ENCODE measurements at regions not wholly inside any gene's neighbourhood (a gene's known extent, or its start where the extent isn't known, plus 50 kb on each side); places are given as distances from the start of the nearest gene placed in this dataset.

DNA sequence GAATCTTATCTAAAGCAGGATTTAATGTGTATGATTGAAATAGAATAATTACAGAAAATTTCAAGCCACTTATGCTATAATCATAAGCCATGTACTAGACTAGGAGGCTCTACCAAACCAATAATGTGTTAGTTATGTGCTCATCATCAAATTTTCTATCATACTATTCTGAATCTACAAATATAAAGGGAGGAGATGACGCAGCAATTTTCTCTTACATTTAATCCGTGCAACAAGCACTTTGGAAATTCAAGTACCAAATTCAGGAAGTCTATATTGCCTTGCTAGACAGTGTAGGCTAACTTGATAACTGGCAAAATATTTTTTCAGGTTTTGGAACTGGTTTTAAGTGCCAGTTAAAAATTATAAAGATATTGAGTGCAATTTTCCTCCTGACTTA lies 283.5 kb downstream of the C4orf33 start:
- ChIA-PET POLR2A (ENCODE audit: low non-redundant PET) (no interaction called here), CTCF (no interaction called here)
- TF ChIP-seq, protein P1, sequence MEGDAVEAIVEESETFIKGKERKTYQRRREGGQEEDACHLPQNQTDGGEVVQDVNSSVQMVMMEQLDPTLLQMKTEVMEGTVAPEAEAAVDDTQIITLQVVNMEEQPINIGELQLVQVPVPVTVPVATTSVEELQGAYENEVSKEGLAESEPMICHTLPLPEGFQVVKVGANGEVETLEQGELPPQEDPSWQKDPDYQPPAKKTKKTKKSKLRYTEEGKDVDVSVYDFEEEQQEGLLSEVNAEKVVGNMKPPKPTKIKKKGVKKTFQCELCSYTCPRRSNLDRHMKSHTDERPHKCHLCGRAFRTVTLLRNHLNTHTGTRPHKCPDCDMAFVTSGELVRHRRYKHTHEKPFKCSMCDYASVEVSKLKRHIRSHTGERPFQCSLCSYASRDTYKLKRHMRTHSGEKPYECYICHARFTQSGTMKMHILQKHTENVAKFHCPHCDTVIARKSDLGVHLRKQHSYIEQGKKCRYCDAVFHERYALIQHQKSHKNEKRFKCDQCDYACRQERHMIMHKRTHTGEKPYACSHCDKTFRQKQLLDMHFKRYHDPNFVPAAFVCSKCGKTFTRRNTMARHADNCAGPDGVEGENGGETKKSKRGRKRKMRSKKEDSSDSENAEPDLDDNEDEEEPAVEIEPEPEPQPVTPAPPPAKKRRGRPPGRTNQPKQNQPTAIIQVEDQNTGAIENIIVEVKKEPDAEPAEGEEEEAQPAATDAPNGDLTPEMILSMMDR (conservative IDR thresholded peaks at IDR 0.05; ENCODE audit: low read depth, low read length): no peak
- no peak overlapping the region for H3K27ac ChIP-seq (ENCODE audit: low read depth, low read length, poor library complexity, severe bottlenecking)
- no peaks in the 10 kb centered on the region for H3K36me3 ChIP-seq (ENCODE audit: insufficient read depth, low read length, poor library complexity, severe bottlenecking)
- no peaks in the 10 kb centered on the region for H3K9me3 ChIP-seq (ENCODE audit: low read depth, low read length, poor library complexity, severe bottlenecking)
- intact Hi-C loops (cut with micrococcal nuclease; ENCODE audit: unreplicated experiment): no loop called here
- BruUV-seq (replicated peaks): no TSS peak
- H3K4me3 ChIP-seq (ENCODE audit: low read depth, low read length, poor library complexity, severe bottlenecking): no peak overlapping the region
- no peak for DNase-seq (ENCODE audit: low spot score)
- H3K27me3 ChIP-seq (replicated peaks; ENCODE audit: insufficient read depth, low read depth, low read length, poor library complexity): no peaks in the 10 kb centered on the region
- H3K4me1 ChIP-seq (ENCODE audit: insufficient read depth, low read length, poor library complexity, severe bottlenecking): no peaks in the 10 kb centered on the region

- ChIA-PET POLR2A (ENCODE audit: low non-redundant PET) (no interaction called here), CTCF (no interaction called here)
- no peak overlapping the region for H3K27ac ChIP-seq (ENCODE audit: low read depth, low read length, poor library complexity, severe bottlenecking)
- BruUV-seq (replicated peaks): no TSS peak
- TF ChIP-seq EZH2 (IDR thresholded peaks at IDR 0.05; ENCODE audit: borderline replicate concordance, low read depth, low read length, poor library complexity, severe bottlenecking): no peak
- TF ChIP-seq, protein P1 (conservative IDR thresholded peaks at IDR 0.05; ENCODE audit: low read depth, low read length): no peak
- no peak for DNase-seq (ENCODE audit: low spot score)
- H3K4me1 ChIP-seq (ENCODE audit: insufficient read depth, low read length, poor library complexity, severe bottlenecking): no peaks in the 10 kb centered on the region
- no peaks in the 10 kb centered on the region for H3K9me3 ChIP-seq (ENCODE audit: low read depth, low read length, poor library complexity, severe bottlenecking)
- intact Hi-C loops (cut with micrococcal nuclease; ENCODE audit: unreplicated experiment): no loop called here
- no peaks in the 10 kb centered on the region for H3K27me3 ChIP-seq (replicated peaks; ENCODE audit: insufficient read depth, low read depth, low read length, poor library complexity)
- no peaks in the 10 kb centered on the region for H3K36me3 ChIP-seq (ENCODE audit: insufficient read depth, low read length, poor library complexity, severe bottlenecking)
- H3K4me3 ChIP-seq (ENCODE audit: low read depth, low read length, poor library complexity, severe bottlenecking): no peak overlapping the region
These were observed 289.0 kb downstream of the C4orf33 start for GRCh38 chr4:129384974-129385373.

DNA sequence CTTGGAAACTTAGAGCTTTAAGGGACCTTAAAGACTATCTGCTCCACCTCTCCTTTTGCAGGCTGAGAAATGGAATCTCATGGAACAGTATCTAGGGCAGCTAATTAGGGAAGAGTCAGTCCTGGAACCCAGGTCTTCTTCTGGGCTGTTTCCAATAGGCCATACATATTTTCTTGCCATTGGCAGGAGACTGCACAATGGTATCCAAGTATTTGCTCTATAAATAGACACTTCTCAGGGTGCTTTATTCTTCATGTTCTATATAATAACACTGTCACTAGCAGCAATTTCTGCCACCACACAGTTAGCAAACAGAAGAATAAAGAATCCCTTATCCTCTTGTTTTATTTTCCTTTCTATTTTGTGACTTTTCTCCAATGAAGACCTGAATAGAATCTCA lies 291.7 kb downstream of the C4orf33 start:
- no peak for DNase-seq (ENCODE audit: low spot score)
- H3K27me3 ChIP-seq (replicated peaks; ENCODE audit: insufficient read depth, low read depth, low read length, poor library complexity): no peaks in the 10 kb centered on the region
- H3K27ac ChIP-seq (ENCODE audit: low read depth, low read length, poor library complexity, severe bottlenecking): no peak overlapping the region
- BruUV-seq (replicated peaks): no TSS peak
- intact Hi-C loops (cut with micrococcal nuclease; ENCODE audit: unreplicated experiment): no loop called here
- H3K4me3 ChIP-seq (ENCODE audit: low read depth, low read length, poor library complexity, severe bottlenecking): no peak overlapping the region
- H3K36me3 ChIP-seq (ENCODE audit: insufficient read depth, low read length, poor library complexity, severe bottlenecking): no peaks in the 10 kb centered on the region
- ChIA-PET CTCF (no interaction called here), POLR2A (ENCODE audit: low non-redundant PET) (no interaction called here)
- TF ChIP-seq, protein P1 (conservative IDR thresholded peaks at IDR 0.05; ENCODE audit: low read depth, low read length): no peak
- TF ChIP-seq EZH2 (IDR thresholded peaks at IDR 0.05; ENCODE audit: borderline replicate concordance, low read depth, low read length, poor library complexity, severe bottlenecking): no peak
- no peaks in the 10 kb centered on the region for H3K4me1 ChIP-seq (ENCODE audit: insufficient read depth, low read length, poor library complexity, severe bottlenecking)
- H3K9me3 ChIP-seq (ENCODE audit: low read depth, low read length, poor library complexity, severe bottlenecking): no peaks in the 10 kb centered on the region

All from A673 (cell line).